Liver (tissue), 8 donors: ENCODE measurements at regions not wholly inside any gene's neighbourhood (a gene's known extent, or its start where the extent isn't known, plus 50 kb on each side); places are given as distances from the start of the nearest gene placed in this dataset.

Source experiments
- DNase-seq: peaks from one replicate; pipeline ENCODE4 v3.0.0-alpha.2; 2017; ENCODE audit warnings: low spot score
- H3K27ac ChIP-seq, 2 donors: one replicate each; pipeline ENCODE4 v1.7.0; 2013; ENCODE audit warnings: inconsistent platforms in 2 of 2, low read length in 2 of 2, control low read depth in 1 of 2, low read depth in 1 of 2, mild to moderate bottlenecking in 1 of 2
- H3K27me3 ChIP-seq, 4 donors: one replicate each; pipeline versions ENCODE4 v1.6.1 to v1.7.0; 2013; ENCODE audit warnings: low read length in 3 of 4, inconsistent platforms in 1 of 4, mild to moderate bottlenecking in 1 of 4, moderate library complexity in 1 of 4; ENCODE audit not compliant: control insufficient read depth in 4 of 4, insufficient read depth in 4 of 4
- H3K36me3 ChIP-seq, 4 donors: one replicate each; pipeline versions ENCODE4 v1.6.1 to v1.7.0; 2013; ENCODE audit warnings: low read length in 3 of 4, mild to moderate bottlenecking in 3 of 4, low read depth in 1 of 4, moderate library complexity in 1 of 4; ENCODE audit not compliant: control insufficient read depth in 4 of 4, insufficient read depth in 3 of 4
- H3K4me1 ChIP-seq, 4 donors: one replicate each; pipeline versions ENCODE4 v1.6.1 to v1.7.0; 2013; ENCODE audit warnings: low read length in 3 of 4, mild to moderate bottlenecking in 3 of 4, moderate library complexity in 1 of 4; ENCODE audit not compliant: control insufficient read depth in 4 of 4, insufficient read depth in 4 of 4
- H3K4me3 ChIP-seq, 3 donors: one replicate each; pipeline versions ENCODE4 v1.6.1 to v1.7.0; 2013; ENCODE audit warnings: low read length in 3 of 3, control low read depth in 1 of 3, low read depth in 1 of 3, mild to moderate bottlenecking in 1 of 3
- H3K9ac ChIP-seq, 2 donors: one replicate each; pipeline ENCODE4 v1.7.0; 2013; ENCODE audit warnings: low read length in 2 of 2, mild to moderate bottlenecking in 2 of 2, moderate library complexity in 2 of 2, control low read depth in 1 of 2, low read depth in 1 of 2
- H3K9me3 ChIP-seq, 4 donors: one replicate each; pipeline versions ENCODE4 v1.6.1 to v1.7.0; 2013; ENCODE audit warnings: low read length in 3 of 4; ENCODE audit not compliant: control insufficient read depth in 4 of 4
- ATF3 ChIP-seq: IDR thresholded peaks from 2 replicates; pipeline ENCODE4 v1.6.1; 2016; ENCODE audit warnings: antibody characterized with exemption
- EGR1 ChIP-seq, 2 donors: IDR thresholded peaks; 2 replicates each; pipeline ENCODE4 v1.6.1; 2016 to 2018; ENCODE audit warnings: antibody characterized with exemption in 2 of 2, low read depth in 2 of 2
- FOXA1 ChIP-seq: IDR thresholded peaks from 2 replicates; pipeline ENCODE4 v1.6.1; 2016; ENCODE audit warnings: antibody characterized with exemption
- FOXA2 ChIP-seq: IDR thresholded peaks from 2 replicates; pipeline ENCODE4 v1.6.1; 2016; ENCODE audit warnings: antibody characterized with exemption
- GABPA ChIP-seq, 2 donors: IDR thresholded peaks in 1 of 2; conservative IDR thresholded peaks in 1 of 2; 2 replicates each; pipeline ENCODE4 v1.6.1; 2016; ENCODE audit warnings: antibody characterized with exemption in 2 of 2, mild to moderate bottlenecking in 1 of 2, moderate library complexity in 1 of 2
- HNF4A ChIP-seq, 2 donors: conservative IDR thresholded peaks; 2 replicates each; pipeline ENCODE4 v1.6.1; 2016; ENCODE audit warnings: antibody characterized with exemption in 2 of 2, mild to moderate bottlenecking in 2 of 2
- HNF4G ChIP-seq: IDR thresholded peaks from 2 replicates; pipeline ENCODE4 v1.6.1; 2016; ENCODE audit warnings: antibody characterized with exemption
- JUND ChIP-seq, 2 donors: IDR thresholded peaks; 2 replicates each; pipeline ENCODE4 v1.6.1; 2016; ENCODE audit warnings: antibody characterized with exemption in 2 of 2
- MAX ChIP-seq: IDR thresholded peaks from 2 replicates; pipeline ENCODE4 v1.6.1; 2016; ENCODE audit warnings: antibody characterized with exemption
- NR2F2 ChIP-seq: IDR thresholded peaks from 2 replicates; pipeline ENCODE4 v1.6.1; 2016; ENCODE audit warnings: antibody characterized with exemption
- RAD21 ChIP-seq, 2 donors: IDR thresholded peaks; 2 replicates each; pipeline ENCODE4 v1.6.1; 2016; ENCODE audit warnings: antibody characterized with exemption in 2 of 2, mild to moderate bottlenecking in 2 of 2
- RXRA ChIP-seq, 2 donors: IDR thresholded peaks; 2 replicates each; pipeline ENCODE4 v1.6.1; 2017 to 2018; ENCODE audit warnings: antibody characterized with exemption in 2 of 2, mild to moderate bottlenecking in 1 of 2
- SP1 ChIP-seq: IDR thresholded peaks from 2 replicates; pipeline ENCODE4 v1.6.1; 2018; ENCODE audit warnings: antibody characterized with exemption, mild to moderate bottlenecking
- TAF1 ChIP-seq: conservative IDR thresholded peaks from 2 replicates; pipeline ENCODE4 v1.6.1; 2016; ENCODE audit warnings: antibody characterized with exemption, mild to moderate bottlenecking
- YY1 ChIP-seq: IDR thresholded peaks from 2 replicates; pipeline ENCODE4 v1.6.1; 2016; ENCODE audit warnings: antibody characterized with exemption, mild to moderate bottlenecking
- ZBTB33 ChIP-seq: IDR thresholded peaks from 2 replicates; pipeline ENCODE4 v1.6.1; 2016; ENCODE audit warnings: antibody characterized with exemption
- WGBS: extraction: QIAGEN DNeasy Blood & Tissue Kit; methylation state at CpG from one replicate; pipeline ENCODE4 v1.1.7; 2013; 5-methylcytosine and 5-hydroxymethylcytosine counted together
- TF ChIP-seq, protein P1 (sequence below): IDR thresholded peaks from 2 replicates; pipeline ENCODE4 v1.6.1; 2016; ENCODE audit warnings: antibody characterized with exemption, mild to moderate bottlenecking
- TF ChIP-seq, protein P2 (sequence below): fragments of 150-350 bp; IDR thresholded peaks from 2 replicates; pipeline ENCODE4 v1.5.1; 2017; ENCODE audit warnings: improper control_type of control experiment, low read depth, low read length; ENCODE audit not compliant: missing input control
- donor health status: healthy.
- donor health status: healthy.
- donor health status: healthy.
- donor health status: healthy.
- donor health status: healthy.

GRCh38 chr18:29241199-29241598 lies 1064.3 kb upstream of the CDH2 start:
- no peak for DNase-seq
- H3K4me3 ChIP-seq: no peak overlapping the region
- 92% methylated on average over 3 of the region's 3 CpGs for WGBS
- no peak for TF ChIP-seq HNF4A (conservative IDR thresholded peaks at IDR 0.05)
- TF ChIP-seq RAD21 (IDR thresholded peaks at IDR 0.05): no peak
- no peak for TF ChIP-seq YY1
- no peak for TF ChIP-seq NR2F2
- TF ChIP-seq ZBTB33: no peak
- TF ChIP-seq, protein P1, sequence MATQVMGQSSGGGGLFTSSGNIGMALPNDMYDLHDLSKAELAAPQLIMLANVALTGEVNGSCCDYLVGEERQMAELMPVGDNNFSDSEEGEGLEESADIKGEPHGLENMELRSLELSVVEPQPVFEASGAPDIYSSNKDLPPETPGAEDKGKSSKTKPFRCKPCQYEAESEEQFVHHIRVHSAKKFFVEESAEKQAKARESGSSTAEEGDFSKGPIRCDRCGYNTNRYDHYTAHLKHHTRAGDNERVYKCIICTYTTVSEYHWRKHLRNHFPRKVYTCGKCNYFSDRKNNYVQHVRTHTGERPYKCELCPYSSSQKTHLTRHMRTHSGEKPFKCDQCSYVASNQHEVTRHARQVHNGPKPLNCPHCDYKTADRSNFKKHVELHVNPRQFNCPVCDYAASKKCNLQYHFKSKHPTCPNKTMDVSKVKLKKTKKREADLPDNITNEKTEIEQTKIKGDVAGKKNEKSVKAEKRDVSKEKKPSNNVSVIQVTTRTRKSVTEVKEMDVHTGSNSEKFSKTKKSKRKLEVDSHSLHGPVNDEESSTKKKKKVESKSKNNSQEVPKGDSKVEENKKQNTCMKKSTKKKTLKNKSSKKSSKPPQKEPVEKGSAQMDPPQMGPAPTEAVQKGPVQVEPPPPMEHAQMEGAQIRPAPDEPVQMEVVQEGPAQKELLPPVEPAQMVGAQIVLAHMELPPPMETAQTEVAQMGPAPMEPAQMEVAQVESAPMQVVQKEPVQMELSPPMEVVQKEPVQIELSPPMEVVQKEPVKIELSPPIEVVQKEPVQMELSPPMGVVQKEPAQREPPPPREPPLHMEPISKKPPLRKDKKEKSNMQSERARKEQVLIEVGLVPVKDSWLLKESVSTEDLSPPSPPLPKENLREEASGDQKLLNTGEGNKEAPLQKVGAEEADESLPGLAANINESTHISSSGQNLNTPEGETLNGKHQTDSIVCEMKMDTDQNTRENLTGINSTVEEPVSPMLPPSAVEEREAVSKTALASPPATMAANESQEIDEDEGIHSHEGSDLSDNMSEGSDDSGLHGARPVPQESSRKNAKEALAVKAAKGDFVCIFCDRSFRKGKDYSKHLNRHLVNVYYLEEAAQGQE: no peak
- no peak for TF ChIP-seq ATF3
- TF ChIP-seq HNF4G: no peak
- TF ChIP-seq MAX: no peak
- TF ChIP-seq JUND (IDR thresholded peaks at IDR 0.05): no peak
- no peak for TF ChIP-seq FOXA2
- TF ChIP-seq, protein P2, sequence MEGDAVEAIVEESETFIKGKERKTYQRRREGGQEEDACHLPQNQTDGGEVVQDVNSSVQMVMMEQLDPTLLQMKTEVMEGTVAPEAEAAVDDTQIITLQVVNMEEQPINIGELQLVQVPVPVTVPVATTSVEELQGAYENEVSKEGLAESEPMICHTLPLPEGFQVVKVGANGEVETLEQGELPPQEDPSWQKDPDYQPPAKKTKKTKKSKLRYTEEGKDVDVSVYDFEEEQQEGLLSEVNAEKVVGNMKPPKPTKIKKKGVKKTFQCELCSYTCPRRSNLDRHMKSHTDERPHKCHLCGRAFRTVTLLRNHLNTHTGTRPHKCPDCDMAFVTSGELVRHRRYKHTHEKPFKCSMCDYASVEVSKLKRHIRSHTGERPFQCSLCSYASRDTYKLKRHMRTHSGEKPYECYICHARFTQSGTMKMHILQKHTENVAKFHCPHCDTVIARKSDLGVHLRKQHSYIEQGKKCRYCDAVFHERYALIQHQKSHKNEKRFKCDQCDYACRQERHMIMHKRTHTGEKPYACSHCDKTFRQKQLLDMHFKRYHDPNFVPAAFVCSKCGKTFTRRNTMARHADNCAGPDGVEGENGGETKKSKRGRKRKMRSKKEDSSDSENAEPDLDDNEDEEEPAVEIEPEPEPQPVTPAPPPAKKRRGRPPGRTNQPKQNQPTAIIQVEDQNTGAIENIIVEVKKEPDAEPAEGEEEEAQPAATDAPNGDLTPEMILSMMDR: no peak
- TF ChIP-seq EGR1 (IDR thresholded peaks at IDR 0.05; ENCODE audit: low read depth in 2 of 2): no peak
- TF ChIP-seq SP1: no peak
- TF ChIP-seq FOXA1: no peak
- TF ChIP-seq RXRA (IDR thresholded peaks at IDR 0.05): no peak
- no peak for TF ChIP-seq TAF1
- TF ChIP-seq GABPA (IDR thresholded peaks at IDR 0.05 in 1 of 2, conservative IDR thresholded peaks at IDR 0.05 in 1 of 2): no peak
- H3K27ac ChIP-seq: no peak overlapping the region
- H3K36me3 ChIP-seq: no peaks in the 10 kb centered on the region
- no peaks in the 10 kb centered on the region for H3K4me1 ChIP-seq
- no peaks in the 10 kb centered on the region for H3K27me3 ChIP-seq
- H3K9ac ChIP-seq: no peak overlapping the region
- H3K9me3 ChIP-seq: no peaks in the 10 kb centered on the region
